MM.1S (cell line): ENCODE measurements at regions not wholly inside any gene's neighbourhood (a gene's known extent, or its start where the extent isn't known, plus 50 kb on each side); places are given as distances from the start of the nearest gene placed in this dataset.

Experiments used
- DNase-seq: peaks from one replicate; pipeline ENCODE4 v3.0.0-alpha.2; 2015
- H2AFZ ChIP-seq: fragments of 300-600 bp; sonication (generic); 2 replicates; pipeline ENCODE4 v1.6.0; 2016; ENCODE audit warnings: antibody characterized with exemption, low read length
- H3F3A ChIP-seq: fragments of 300-600 bp; sonication (generic); 2 replicates; pipeline ENCODE4 v1.6.1; 2016; ENCODE audit warnings: mild to moderate bottlenecking, antibody characterized with exemption, low read length, moderate library complexity, mixed read lengths; ENCODE audit not compliant: insufficient read depth
- H3K27ac ChIP-seq: fragments of 300-600 bp; sonication (generic); 2 replicates; pipeline ENCODE4 v1.5.1; 2016; ENCODE audit warnings: mild to moderate bottlenecking, low read length
- H3K27me3 ChIP-seq: fragments of 300-600 bp; sonication (generic); replicated peaks from 2 replicates; pipeline ENCODE4 v1.6.0; 2016; ENCODE audit warnings: low read length; ENCODE audit not compliant: insufficient read depth
- H3K36me3 ChIP-seq: fragments of 300-600 bp; sonication (generic); replicated peaks from 2 replicates; pipeline ENCODE4 v1.6.1; 2016; ENCODE audit warnings: mild to moderate bottlenecking, low read length, mixed read lengths; ENCODE audit not compliant: insufficient read depth
- H3K4me1 ChIP-seq: fragments of 300-600 bp; sonication (generic); 2 replicates; pipeline ENCODE4 v1.6.1; 2016; ENCODE audit warnings: low read length, mixed read lengths
- H3K4me2 ChIP-seq: fragments of 300-600 bp; sonication (generic); 2 replicates; pipeline ENCODE4 v1.6.0; 2016; ENCODE audit warnings: low read depth, low read length
- H3K4me3 ChIP-seq: fragments of 300-600 bp; sonication (generic); 2 replicates; pipeline ENCODE4 v1.5.1; 2016; ENCODE audit warnings: low read length, mixed read lengths
- H3K79me2 ChIP-seq: fragments of 300-600 bp; sonication (generic); 2 replicates; pipeline ENCODE4 v1.6.1; 2016; ENCODE audit warnings: mixed run types, low read length, mixed read lengths
- H3K9ac ChIP-seq: fragments of 300-600 bp; sonication (generic); 2 replicates; pipeline ENCODE4 v1.6.1; 2016; ENCODE audit warnings: low read length, mixed read lengths
- H3K9me2 ChIP-seq: fragments of 300-600 bp; sonication (generic); replicated peaks from 2 replicates; pipeline ENCODE4 v1.6.1; 2016; ENCODE audit warnings: mild to moderate bottlenecking, low read length, mixed read lengths; ENCODE audit not compliant: insufficient read depth
- H3K9me3 ChIP-seq: fragments of 300-600 bp; sonication (generic); replicated peaks from 2 replicates; pipeline ENCODE4 v1.6.1; 2016; ENCODE audit warnings: mild to moderate bottlenecking, low read length, mixed read lengths; ENCODE audit not compliant: insufficient read depth
- H4K20me1 ChIP-seq: fragments of 300-600 bp; sonication (generic); 2 replicates; pipeline ENCODE4 v1.6.1; 2016; ENCODE audit warnings: mild to moderate bottlenecking, low read length, moderate library complexity, mixed read lengths; ENCODE audit not compliant: insufficient read depth
- CTCF ChIP-seq: fragments of 300-600 bp; sonication (generic); IDR thresholded peaks from 2 replicates; pipeline ENCODE4 v1.5.1; 2016; ENCODE audit warnings: antibody characterized with exemption, low read length, mixed read lengths
- EZH2 ChIP-seq: fragments of 300-600 bp; sonication (generic); optimal IDR thresholded peaks from 2 replicates; pipeline ENCODE3; 2017; ENCODE audit warnings: low read depth, mild to moderate bottlenecking, antibody characterized with exemption, low read length, mixed read lengths
- EZH2phosphoT487 ChIP-seq: fragments of 300-600 bp; sonication (generic); IDR thresholded peaks from 2 replicates; pipeline ENCODE4 v1.6.1; 2018; ENCODE audit warnings: antibody characterized with exemption, low read length

- Histone ChIP-seq H3K4me3 (no peak overlapping the region), H3K4me1 (no peaks in the 10 kb centered on the region), H3F3A (no peaks in the 10 kb centered on the region), H3K27ac (no peak overlapping the region), H3K27me3 (no peaks in the 10 kb centered on the region), H3K4me2 (no peak overlapping the region), H4K20me1 (no peaks in the 10 kb centered on the region), H3K9ac (no peak overlapping the region), H3K36me3 (no peaks in the 10 kb centered on the region), H3K9me2 (no peaks in the 10 kb centered on the region), H3K79me2 (no peaks in the 10 kb centered on the region), H2AFZ (no peak overlapping the region), H3K9me3 (no peaks in the 10 kb centered on the region)
- DNase-seq: no peak
- TF ChIP-seq CTCF (no peak), EZH2phosphoT487 (no peak), EZH2 (no peak)
Observed at GRCh38 chr4:97394653-97395052, 748.6 kb downstream of the STPG2 start.

GRCh38 chr4:97396097-97396496, 747.2 kb downstream of the STPG2 start:
- no peak overlapping the region for H3K4me2 ChIP-seq
- TF ChIP-seq EZH2 (no peak), EZH2phosphoT487 (no peak), CTCF (no peak)
- H3K27ac ChIP-seq: no peak overlapping the region
- DNase-seq: no peak
- H3K36me3 ChIP-seq: no peaks in the 10 kb centered on the region
- H3K79me2 ChIP-seq: no peaks in the 10 kb centered on the region
- H3K9me3 ChIP-seq: no peaks in the 10 kb centered on the region
- H2AFZ ChIP-seq: no peak overlapping the region
- no peaks in the 10 kb centered on the region for H3K4me1 ChIP-seq
- no peak overlapping the region for H3K9ac ChIP-seq
- H3K27me3 ChIP-seq: no peaks in the 10 kb centered on the region
- H4K20me1 ChIP-seq: no peaks in the 10 kb centered on the region
- H3K4me3 ChIP-seq: no peak overlapping the region
- no peaks in the 10 kb centered on the region for H3K9me2 ChIP-seq
- no peaks in the 10 kb centered on the region for H3F3A ChIP-seq

- no peaks in the 10 kb centered on the region for H3K36me3 ChIP-seq
Observed at GRCh38 chr4:97396605-97397004, 746.7 kb downstream of the STPG2 start.

More at GRCh38 chr4:97396605-97397004, 746.7 kb downstream of the STPG2 start:
- no peaks in the 10 kb centered on the region for H3K9me2 ChIP-seq
- no peaks in the 10 kb centered on the region for H3K27me3 ChIP-seq
- no peak overlapping the region for H3K4me3 ChIP-seq
- H2AFZ ChIP-seq: no peak overlapping the region
- H4K20me1 ChIP-seq: no peaks in the 10 kb centered on the region
- H3K9ac ChIP-seq: no peak overlapping the region
- no peaks in the 10 kb centered on the region for H3K9me3 ChIP-seq
- H3K79me2 ChIP-seq: no peaks in the 10 kb centered on the region
- no peaks in the 10 kb centered on the region for H3F3A ChIP-seq
- H3K4me2 ChIP-seq: no peak overlapping the region
- H3K27ac ChIP-seq: no peak overlapping the region
- TF ChIP-seq EZH2phosphoT487: no peak
- TF ChIP-seq EZH2: no peak
- TF ChIP-seq CTCF: no peak
- no peaks in the 10 kb centered on the region for H3K4me1 ChIP-seq
- no peak for DNase-seq
